Endothelial cell of umbilical vein (primary cell): ENCODE measurements at regions not wholly inside any gene's neighbourhood (a gene's known extent, or its start where the extent isn't known, plus 50 kb on each side); places are given as distances from the start of the nearest gene placed in this dataset.

ENCODE experiments used
- BruUV-seq: library from RNA; stranded (reverse); fragments of 400-500 nt; replicated peaks from 2 replicates; lab custom pipeline; 2021; lab: Mats Ljungman, UMichigan
- CTCF ChIA-PET: fragments of 300-600, 350-600 bp; sonication (Branson Sonifier 250); formaldehyde crosslinking; loops from one replicate; lab custom pipeline; 2021; ENCODE audit warnings: antibody characterized with exemption, inconsistent platforms; lab: Charles Lee
- POLR2A ChIA-PET: fragments of 300-600, 350-600 bp; sonication (Branson Sonifier 250); formaldehyde crosslinking; loops from one replicate; lab custom pipeline; 2021; ENCODE audit warnings: antibody characterized with exemption, inconsistent platforms; lab: Charles Lee
- DNase-seq: peaks from one replicate; pipeline ENCODE4 v3.0.0-alpha.2; 2011; ENCODE audit warnings: low read depth, low spot score
- FAIRE-seq: peaks from 2 replicates; lab custom pipeline; 2011; peaks lifted over from hg19 to GRCh38; lab: Jason Lieb, UNC
- H2AFZ ChIP-seq: 2 replicates; pipeline ENCODE4 v1.6.0; 2012; ENCODE audit warnings: low read depth, low read length, control low read depth, inconsistent platforms
- H3K27ac ChIP-seq: 2 replicates; pipeline ENCODE4 v1.5.1; 2011; ENCODE audit warnings: low read depth, mild to moderate bottlenecking, control low read depth, low read length, moderate library complexity; ENCODE audit not compliant: insufficient read depth
- H3K27me3 ChIP-seq, 2 experiments: 2 replicates each; pipeline versions ENCODE4 v1.6.0 to v1.6.1; 2011; ENCODE audit warnings: low read length in 2 of 2, mixed read lengths in 1 of 2; ENCODE audit not compliant: control insufficient read depth in 2 of 2, insufficient read depth in 2 of 2
- H3K36me3 ChIP-seq, 2 experiments: 2 replicates in 1 of 2; 3 replicates in 1 of 2; pipeline ENCODE4 v1.5.1; 2011; ENCODE audit warnings: low read length in 2 of 2, mild to moderate bottlenecking in 1 of 2, moderate library complexity in 1 of 2; ENCODE audit not compliant: control insufficient read depth in 2 of 2, insufficient read depth in 2 of 2; ENCODE audit errors: extremely low read depth in 1 of 2
- H3K4me1 ChIP-seq: 3 replicates; pipeline ENCODE4 v1.5.1; 2011; ENCODE audit warnings: mild to moderate bottlenecking, low read length; ENCODE audit not compliant: control insufficient read depth, insufficient read depth; ENCODE audit errors: extremely low read depth
- H3K4me2 ChIP-seq: 2 replicates; pipeline ENCODE4 v1.6.1; 2011; ENCODE audit warnings: low read length, control low read depth, mixed read lengths; ENCODE audit not compliant: insufficient read depth
- H3K4me3 ChIP-seq, 3 experiments: fragments of 200-600 bp in 1 of 3; sonication (generic), shearing (Covaris generic) in 1 of 3; replicated peaks in 1 of 3; 2 replicates each; pipeline ENCODE4 v1.5.1; 2011 to 2016; ENCODE audit warnings: control low read depth in 3 of 3, low read length in 3 of 3, mild to moderate bottlenecking in 2 of 3, inconsistent platforms in 1 of 3, low read depth in 1 of 3, moderate library complexity in 1 of 3; ENCODE audit not compliant: insufficient read depth in 1 of 3
- H3K79me2 ChIP-seq: 2 replicates; pipeline ENCODE4 v1.6.0; 2012; ENCODE audit warnings: low read length, inconsistent platforms; ENCODE audit not compliant: control insufficient read depth, insufficient read depth
- H3K9ac ChIP-seq: replicated peaks from 2 replicates; pipeline ENCODE3; 2011; ENCODE audit warnings: low read length, control low read depth; ENCODE audit not compliant: insufficient read depth; ENCODE audit errors: extremely low read depth
- H3K9me1 ChIP-seq: replicated peaks from 3 replicates; pipeline ENCODE4 v1.6.0; 2011; ENCODE audit warnings: mild to moderate bottlenecking, low read length; ENCODE audit not compliant: control insufficient read depth, insufficient read depth; ENCODE audit errors: extremely low read depth
- H3K9me3 ChIP-seq: replicated peaks from 2 replicates; pipeline ENCODE4 v1.5.1; 2012; ENCODE audit warnings: low read length, inconsistent platforms; ENCODE audit not compliant: control insufficient read depth, insufficient read depth
- H4K20me1 ChIP-seq: replicated peaks from 2 replicates; pipeline ENCODE3; 2011; ENCODE audit warnings: mild to moderate bottlenecking, low read length; ENCODE audit not compliant: control insufficient read depth, insufficient read depth; ENCODE audit errors: extremely low read depth
- CTCF ChIP-seq, 2 donors: IDR thresholded peaks; 1 replicate in 1 of 2; 2 replicates in 1 of 2; pipeline ENCODE4 v1.5.1; 2011; ENCODE audit warnings: low read length in 2 of 2, mild to moderate bottlenecking in 2 of 2, moderate library complexity in 2 of 2, control low read depth in 1 of 2, inconsistent platforms in 1 of 2, low read depth in 1 of 2; ENCODE audit not compliant: insufficient read depth in 1 of 2; ENCODE audit errors: extremely low read depth in 1 of 2
- EZH2 ChIP-seq: IDR thresholded peaks from 2 replicates; pipeline ENCODE4 v1.6.1; 2012; ENCODE audit warnings: borderline replicate concordance, low read depth, mild to moderate bottlenecking, moderate library complexity, low read length, inconsistent platforms; ENCODE audit not compliant: severe bottlenecking
- FOS ChIP-seq: IDR thresholded peaks from 2 replicates; pipeline ENCODE4 v1.6.1; 2011; ENCODE audit warnings: mild to moderate bottlenecking, low read length, moderate library complexity, borderline replicate concordance; ENCODE audit not compliant: insufficient read depth
- GATA2 ChIP-seq: IDR thresholded peaks from 2 replicates; pipeline ENCODE4 v1.7.0; 2011; ENCODE audit warnings: low read depth, mild to moderate bottlenecking, moderate library complexity, mixed read lengths, low read length; ENCODE audit not compliant: insufficient read length, insufficient read depth
- JUN ChIP-seq: IDR thresholded peaks from 2 replicates; pipeline ENCODE4 v1.6.1; 2011; ENCODE audit warnings: borderline replicate concordance, low read depth; ENCODE audit not compliant: insufficient read length, insufficient read depth
- MAX ChIP-seq: IDR thresholded peaks from 2 replicates; pipeline ENCODE4 v1.6.1; 2011; ENCODE audit not compliant: insufficient read depth, insufficient read length
- MYC ChIP-seq: IDR thresholded peaks from one replicate; pipeline ENCODE4 v1.6.1; 2011; ENCODE audit warnings: mild to moderate bottlenecking, low read depth, low read length
- POLR2A ChIP-seq: IDR thresholded peaks from 2 replicates; pipeline ENCODE4 v1.6.1; 2012; ENCODE audit warnings: low read depth, mild to moderate bottlenecking, control low read depth, low read length
- POLR2AphosphoS5 ChIP-seq: IDR thresholded peaks from 2 replicates; pipeline ENCODE4 v1.6.1; 2012; ENCODE audit warnings: low read depth, mild to moderate bottlenecking, control low read depth, low read length, moderate library complexity; ENCODE audit not compliant: insufficient read depth
- dilution Hi-C: fragments of 300-500 bp; cut with MboI; formaldehyde crosslinking; loops from one replicate; pipeline ENCODE4 v1.15.0; 2019; ENCODE audit warnings: low sequenced_read_pairs; ENCODE audit not compliant: extremely low pct_ligation_motif_present
- intact Hi-C: fragments of 100-400 bp; cut with micrococcal nuclease; formaldehyde crosslinking; loops from one replicate; pipeline ENCODE4 v1.10.0; 2022

GRCh38 chr13:48797127-48797526 lies 143.4 kb downstream of the CYSLTR2 start:
- dilution Hi-C loops, result no loop called here
- no peak for TF ChIP-seq MYC
- TF ChIP-seq POLR2A, result no peak
- TF ChIP-seq POLR2AphosphoS5, result no peak
- no peak for TF ChIP-seq MAX
- no peak for TF ChIP-seq CTCF (IDR thresholded peaks at IDR 0.05; ENCODE audit: extremely low read depth in 1 of 2, insufficient read depth in 1 of 2, low read depth in 1 of 2, low read length in 2 of 2)
- TF ChIP-seq GATA2, result no peak
- TF ChIP-seq EZH2, result no peak
- no peak for TF ChIP-seq JUN
- no peak for TF ChIP-seq FOS
- ChIA-PET POLR2A (no interaction called here), CTCF (no interaction called here)
- no peaks in the 10 kb centered on the region for H3K4me1 ChIP-seq
- peaks cover 0 to 2% of the 10 kb centered on the region in 2 experiments for H3K27me3 ChIP-seq
- H3K9me3 ChIP-seq, result no peaks in the 10 kb centered on the region
- H3K9me1 ChIP-seq, result no peaks in the 10 kb centered on the region
- no peaks in the 10 kb centered on the region for H3K36me3 ChIP-seq
- H3K79me2 ChIP-seq, result no peaks in the 10 kb centered on the region
- no peak for DNase-seq
- no peak overlapping the region for H3K4me2 ChIP-seq
- H3K27ac ChIP-seq, result no peak overlapping the region
- FAIRE-seq, result no peak
- BruUV-seq, result no TSS peak
- no peak overlapping the region for H2AFZ ChIP-seq
- no peak overlapping the region for H3K4me3 ChIP-seq
- intact Hi-C loops, result no loop called here
- no peaks in the 10 kb centered on the region for H4K20me1 ChIP-seq
- H3K9ac ChIP-seq, result no peak overlapping the region
